ENCODE measurements at regions not wholly inside any gene's neighbourhood (a gene's known extent, or its start where the extent isn't known, plus 50 kb on each side); places are given as distances from the start of the nearest gene placed in this dataset.
A peak's percentile ranks its signal among the peaks of the same experiment; 100 is the strongest.
"Not testable (repeated sequence)": the region's sequence is repeated elsewhere in the genome, so short reads cannot be mapped to it uniquely, and the experiment has no call there.

- no peak for DNase-seq
Measured at GRCh38 chr10:125450218-125450617, 232.7 kb downstream of the TEX36 start.

- DNase-seq = no peak
Measured at GRCh38 chr10:125449571-125449970, 233.4 kb downstream of the TEX36 start.

- no peak for DNase-seq
Measured at GRCh38 chr10:125448596-125448995, 234.4 kb downstream of the TEX36 start.

- no peak for DNase-seq
Measured at GRCh38 chr10:125444790-125445189, 238.2 kb downstream of the TEX36 start.

- no peak for DNase-seq
Measured at GRCh38 chr10:125442856-125443540, 240.0 kb downstream of the TEX36 start.

- DNase-seq = no peak
Measured at GRCh38 chr10:125441151-125441550, 241.8 kb downstream of the TEX36 start.

GRCh38 chr10:125431149-125431548 is 251.8 kb downstream of the TEX36 start:
- no peak for DNase-seq

GRCh38 chr10:125428054-125428453 is 254.9 kb downstream of the TEX36 start:
- no peak for DNase-seq

GRCh38 chr10:125424191-125424847 is 258.6 kb downstream of the TEX36 start:
- no peak for DNase-seq

- DNase-seq = no peak
Measured at GRCh38 chr10:125423569-125423968, 259.4 kb downstream of the TEX36 start.

GRCh38 chr10:125419831-125420230 is 259.5 kb upstream of the CTBP2 start:
- DNase-seq = no peak

- no peak for DNase-seq
Measured at GRCh38 chr10:125419146-125419545, 258.8 kb upstream of the CTBP2 start.

- peak in 1 of 2 experiments; percentile 1 for DNase-seq
Measured at GRCh38 chr10:125417605-125418004, 257.2 kb upstream of the CTBP2 start.

GRCh38 chr10:125415964-125416363 is 255.6 kb upstream of the CTBP2 start:
- DNase-seq = no peak

GRCh38 chr10:125415006-125415633 is 254.8 kb upstream of the CTBP2 start:
- DNase-seq = no peak

- no peak for DNase-seq
Measured at GRCh38 chr10:125411724-125412123, 251.4 kb upstream of the CTBP2 start.

- no peak for DNase-seq
Measured at GRCh38 chr10:125409756-125410155, 249.4 kb upstream of the CTBP2 start.

- DNase-seq = no peak
Measured at GRCh38 chr10:125407557-125407956, 247.2 kb upstream of the CTBP2 start.

GRCh38 chr10:125407000-125407502 is 246.7 kb upstream of the CTBP2 start:
- DNase-seq = no peak

GRCh38 chr10:125404902-125405301 is 244.5 kb upstream of the CTBP2 start:
- not testable (repeated sequence) for DNase-seq

GRCh38 chr10:125401462-125401861 is 241.1 kb upstream of the CTBP2 start:
- DNase-seq = no peak

GRCh38 chr10:125399289-125399688 is 238.9 kb upstream of the CTBP2 start:
- no peak for DNase-seq

GRCh38 chr10:125398270-125398669 is 237.9 kb upstream of the CTBP2 start:
- DNase-seq = no peak

GRCh38 chr10:125397608-125398007 is 237.2 kb upstream of the CTBP2 start:
- no peak for DNase-seq

Data from SHP77 (cell line).